Fibroblast of the aortic adventitia (primary cell): ENCODE measurements at regions not wholly inside any gene's neighbourhood (a gene's known extent, or its start where the extent isn't known, plus 50 kb on each side); places are given as distances from the start of the nearest gene placed in this dataset.

ENCODE experiments used
- DNase-seq: peaks from one replicate; pipeline ENCODE4 v3.0.0-alpha.2; 2010; ENCODE audit warnings: low read depth
- H3K4me3 ChIP-seq: 2 replicates; pipeline ENCODE4 v1.5.1; 2011; ENCODE audit warnings: low read depth, mild to moderate bottlenecking, control low read depth, low read length, moderate library complexity
- CTCF ChIP-seq: IDR thresholded peaks from 2 replicates; pipeline ENCODE4 v1.5.1; 2011; ENCODE audit warnings: mild to moderate bottlenecking, low read length, control low read depth, inconsistent platforms; ENCODE audit not compliant: insufficient read depth

- H3K4me3 ChIP-seq, result no peak overlapping the region
- no peak for TF ChIP-seq CTCF
- no peak for DNase-seq
These were observed 50.2 kb upstream of the KCNMB1 start for GRCh38 chr5:170439223-170439943.
